ENCODE measurements at regions not wholly inside any gene's neighbourhood (a gene's known extent, or its start where the extent isn't known, plus 50 kb on each side); places are given as distances from the start of the nearest gene placed in this dataset.

GRCh38 chr13:106276876-106277275, 258.6 kb downstream of the EFNB2 start:
- in situ Hi-C loops (cut with HindIII; ENCODE audit: low sequenced_read_pairs) = no loop called here
- DNase-seq (ENCODE audit: low read depth, low spot score) = peak; percentile 58
- H3K4me3 ChIP-seq (ENCODE audit: low read depth, low read length) = no peak overlapping the region
- TF ChIP-seq CTCF (IDR thresholded peaks at IDR 0.05; ENCODE audit: low read depth, low read length) = no peak

- no peak for TF ChIP-seq CTCF (IDR thresholded peaks at IDR 0.05; ENCODE audit: low read depth, low read length)
- H3K4me3 ChIP-seq (ENCODE audit: low read depth, low read length) = no peak overlapping the region
- no peak for DNase-seq (ENCODE audit: low read depth, low spot score)
- in situ Hi-C loops (cut with HindIII; ENCODE audit: low sequenced_read_pairs) = no loop called here
Observed at GRCh38 chr13:106275446-106276032, 259.9 kb downstream of the EFNB2 start.

GRCh38 chr13:106274551-106275203, 260.8 kb downstream of the EFNB2 start:
- in situ Hi-C loops (cut with HindIII; ENCODE audit: low sequenced_read_pairs) = no loop called here
- no peak for TF ChIP-seq CTCF (IDR thresholded peaks at IDR 0.05; ENCODE audit: low read depth, low read length)
- DNase-seq (ENCODE audit: low read depth, low spot score) = no peak
- H3K4me3 ChIP-seq (ENCODE audit: low read depth, low read length) = no peak overlapping the region

GRCh38 chr13:106263801-106264200, 271.7 kb downstream of the EFNB2 start:
- in situ Hi-C loops (cut with HindIII; ENCODE audit: low sequenced_read_pairs) = no loop called here
- TF ChIP-seq CTCF (IDR thresholded peaks at IDR 0.05; ENCODE audit: low read depth, low read length) = no peak
- DNase-seq (ENCODE audit: low read depth, low spot score) = no peak
- no peak overlapping the region for H3K4me3 ChIP-seq (ENCODE audit: low read depth, low read length)

- in situ Hi-C loops (cut with HindIII; ENCODE audit: low sequenced_read_pairs) = no loop called here
- no peak for DNase-seq (ENCODE audit: low read depth, low spot score)
- no peak for TF ChIP-seq CTCF (IDR thresholded peaks at IDR 0.05; ENCODE audit: low read depth, low read length)
- H3K4me3 ChIP-seq (ENCODE audit: low read depth, low read length) = no peak overlapping the region
Observed at GRCh38 chr13:106262886-106263285, 272.6 kb downstream of the EFNB2 start.

GRCh38 chr13:106261450-106261849, 274.0 kb downstream of the EFNB2 start:
- no peak for DNase-seq (ENCODE audit: low read depth, low spot score)
- in situ Hi-C loops (cut with HindIII; ENCODE audit: low sequenced_read_pairs) = no loop called here
- TF ChIP-seq CTCF (IDR thresholded peaks at IDR 0.05; ENCODE audit: low read depth, low read length) = no peak
- no peak overlapping the region for H3K4me3 ChIP-seq (ENCODE audit: low read depth, low read length)

All from astrocyte of the spinal cord (primary cell).